ENCODE measurements at regions not wholly inside any gene's neighbourhood (a gene's known extent, or its start where the extent isn't known, plus 50 kb on each side); places are given as distances from the start of the nearest gene placed in this dataset.
"Not testable (repeated sequence)": the region's sequence is repeated elsewhere in the genome, so short reads cannot be mapped to it uniquely, and the experiment has no call there.

DNA sequence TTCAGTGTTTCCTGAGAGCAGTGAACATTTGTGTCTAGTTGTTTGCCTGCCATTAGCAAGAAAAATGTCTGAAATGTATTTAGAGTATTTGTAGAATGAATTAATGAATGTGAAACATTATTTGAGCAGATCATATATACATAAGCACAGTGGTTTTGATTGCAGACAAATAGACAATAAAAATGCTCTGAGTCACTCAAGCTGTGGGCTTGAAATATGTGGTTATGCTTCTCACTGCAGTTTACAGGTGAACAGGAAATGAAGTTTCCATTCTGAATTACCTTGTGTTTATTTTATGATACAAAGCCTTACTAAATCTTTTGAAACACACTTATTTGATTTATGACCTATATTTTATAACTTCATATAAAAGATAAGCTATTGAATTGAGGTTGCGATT lies 827.7 kb downstream of the TMTC2 start:
- no peak for DNase-seq

DNA sequence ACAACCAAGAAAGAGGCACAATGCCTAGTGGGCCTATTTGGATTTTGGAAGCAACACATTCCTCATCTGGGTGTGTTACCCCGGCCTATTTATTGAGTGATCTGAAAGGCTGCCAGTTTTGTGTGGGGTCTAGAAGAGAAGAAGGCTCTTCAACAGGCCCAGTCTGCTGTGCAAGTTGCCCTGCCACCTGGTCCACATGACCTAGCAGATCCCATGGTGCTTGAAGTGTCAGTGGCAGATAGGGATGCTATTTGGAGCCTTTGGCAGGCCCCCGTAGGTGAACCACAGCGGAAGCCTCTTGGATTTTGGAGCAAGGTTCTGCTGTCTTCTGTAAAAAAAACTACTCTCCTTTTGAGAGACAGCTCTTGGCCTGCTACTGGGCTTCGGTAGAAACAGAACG lies 820.1 kb downstream of the TMTC2 start:
- no peak for DNase-seq

GRCh38 chr12:83505586-83505985 lies 818.9 kb downstream of the TMTC2 start:
- no peak for DNase-seq

GRCh38 chr12:83499894-83500293 lies 813.2 kb downstream of the TMTC2 start:
- not testable (repeated sequence) for DNase-seq

GRCh38 chr12:83477696-83478095 lies 791.0 kb downstream of the TMTC2 start:
- DNase-seq = no peak

GRCh38 chr12:83476695-83477690 lies 790.3 kb downstream of the TMTC2 start:
- no peak for DNase-seq

GRCh38 chr12:83476006-83476405 lies 789.3 kb downstream of the TMTC2 start:
- DNase-seq = no peak

DNA sequence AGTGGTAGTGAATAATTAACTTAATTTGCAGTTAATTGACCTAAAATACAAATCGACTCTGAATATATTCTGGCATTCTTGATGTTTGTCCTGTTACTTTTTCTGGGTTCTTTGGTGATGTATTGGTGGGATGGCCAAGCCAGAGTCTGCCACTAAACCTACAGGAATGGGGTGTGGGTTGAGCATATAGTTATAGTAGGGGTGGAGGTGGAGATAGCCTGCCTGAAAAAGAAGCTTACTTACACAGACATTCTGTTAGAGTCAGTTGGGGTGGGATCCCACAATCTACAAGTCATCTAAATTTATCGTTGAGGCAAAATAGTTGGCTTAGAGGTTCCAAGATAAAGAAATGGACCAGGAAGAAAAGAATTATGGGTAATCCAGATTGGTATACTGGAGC lies 787.7 kb downstream of the TMTC2 start:
- no peak for DNase-seq

- no peak for DNase-seq
Observed at GRCh38 chr12:83473408-83474095, 786.8 kb downstream of the TMTC2 start.

- DNase-seq = no peak
Observed at GRCh38 chr12:83472772-83473171, 786.1 kb downstream of the TMTC2 start.

DNA sequence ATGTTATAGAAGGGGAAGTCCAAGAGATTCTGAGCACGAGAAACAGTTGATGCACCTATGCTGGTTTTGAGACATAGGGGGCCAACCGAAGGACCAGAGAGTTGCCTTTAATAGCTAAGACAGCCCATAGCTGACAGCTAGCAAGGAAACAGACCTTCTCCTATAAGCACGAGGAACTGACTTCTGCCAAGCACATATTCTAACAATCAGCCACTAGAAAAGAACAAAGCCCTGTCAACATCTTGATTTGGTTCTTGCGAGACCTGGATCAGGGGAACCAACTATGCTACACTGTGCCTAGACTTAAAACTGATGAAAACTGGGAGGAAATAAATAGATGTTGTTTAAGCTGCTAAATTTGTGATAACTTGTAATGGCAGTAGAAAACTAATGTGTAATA lies 785.6 kb downstream of the TMTC2 start:
- DNase-seq = no peak

DNA sequence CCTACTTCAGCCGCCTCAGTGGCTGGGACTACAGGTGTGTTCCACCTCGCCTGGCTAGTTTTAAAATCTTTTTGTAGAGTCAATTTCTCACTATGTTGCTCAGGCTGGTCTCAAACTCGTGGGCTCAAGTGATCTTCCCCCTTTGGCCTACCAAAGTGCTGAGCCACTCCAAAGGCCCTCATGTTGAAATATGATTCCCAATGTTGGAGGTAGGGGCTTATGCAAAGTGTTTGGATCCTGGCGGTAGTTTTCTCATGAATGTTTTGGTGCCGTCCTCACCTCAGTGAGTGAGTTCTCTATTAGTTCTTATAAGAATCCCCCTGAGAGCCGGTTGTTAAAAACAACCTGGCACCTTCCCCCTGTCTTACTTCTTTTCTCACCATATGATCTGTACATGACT lies 784.6 kb downstream of the TMTC2 start:
- DNase-seq = no peak

DNA sequence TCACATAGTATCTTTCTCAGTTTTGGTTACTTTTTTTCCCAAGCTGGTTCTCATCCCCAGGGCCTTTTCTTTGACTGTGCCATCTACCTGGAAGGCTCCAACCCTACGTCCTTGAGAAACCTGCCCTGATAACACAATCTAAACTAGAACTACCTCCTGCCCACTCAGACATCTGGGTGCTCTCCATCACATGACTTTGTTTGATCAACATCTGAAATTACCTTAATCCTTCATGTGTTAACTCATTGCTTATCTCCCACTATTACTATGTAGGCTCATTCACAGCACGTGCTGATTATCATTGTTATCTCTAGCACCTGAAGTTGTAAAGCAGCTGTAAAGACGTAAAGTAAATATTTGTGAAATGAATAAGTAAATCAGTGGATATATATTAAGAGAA lies 784.0 kb downstream of the TMTC2 start:
- DNase-seq = no peak

GRCh38 chr12:83468988-83469908 lies 782.5 kb downstream of the TMTC2 start:
- DNase-seq = no peak

DNA sequence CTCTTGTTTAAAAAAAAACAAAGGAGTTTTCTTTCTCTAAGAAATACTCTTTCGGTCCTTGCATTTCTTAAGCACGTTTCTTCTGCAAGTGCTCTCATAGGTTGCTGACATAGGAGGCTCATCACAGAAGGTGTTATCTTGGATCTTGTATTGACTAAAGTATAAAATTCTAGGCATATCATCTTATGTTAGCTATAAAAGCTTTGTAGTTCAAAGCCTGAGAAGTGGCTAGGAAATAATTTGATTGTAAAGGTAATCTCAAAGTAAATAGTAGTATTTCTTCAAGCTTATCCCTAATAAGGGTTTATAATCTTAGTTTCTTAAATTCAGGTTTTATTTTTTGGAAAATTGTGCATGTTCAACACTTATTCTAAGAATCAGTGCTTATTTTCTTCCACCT lies 778.9 kb downstream of the TMTC2 start:
- DNase-seq = no peak

GRCh38 chr12:83462419-83462818 lies 775.7 kb downstream of the TMTC2 start:
- no peak for DNase-seq

DNA sequence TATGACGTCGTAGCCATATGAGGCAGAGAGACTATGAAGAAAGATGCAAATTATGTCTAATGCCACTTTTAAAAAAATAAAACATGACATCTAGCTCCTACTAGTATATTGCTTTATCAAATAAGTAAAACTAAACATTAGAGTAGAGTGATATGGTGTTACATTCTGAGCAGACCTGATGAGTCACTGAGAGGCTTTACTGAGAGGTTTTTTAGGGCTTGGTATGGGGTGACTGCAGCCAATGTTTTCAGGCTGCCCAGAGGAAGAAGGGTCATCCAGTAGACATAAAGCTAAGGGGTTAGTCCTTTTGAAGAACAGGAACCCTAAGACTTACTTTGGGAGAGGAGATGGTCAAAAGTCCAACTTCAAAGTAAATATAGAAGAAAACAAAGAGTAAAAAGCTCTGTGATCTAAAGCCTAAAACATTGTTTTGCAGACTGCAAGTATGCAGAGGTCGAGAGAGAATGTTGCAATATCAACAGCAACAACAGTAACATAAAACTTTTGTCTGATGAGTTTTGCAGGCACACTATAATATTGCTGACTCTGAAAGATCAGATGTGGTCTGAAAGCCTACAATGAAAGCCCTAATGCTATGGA lies 774.7 kb downstream of the TMTC2 start:
- no peak for DNase-seq

DNA sequence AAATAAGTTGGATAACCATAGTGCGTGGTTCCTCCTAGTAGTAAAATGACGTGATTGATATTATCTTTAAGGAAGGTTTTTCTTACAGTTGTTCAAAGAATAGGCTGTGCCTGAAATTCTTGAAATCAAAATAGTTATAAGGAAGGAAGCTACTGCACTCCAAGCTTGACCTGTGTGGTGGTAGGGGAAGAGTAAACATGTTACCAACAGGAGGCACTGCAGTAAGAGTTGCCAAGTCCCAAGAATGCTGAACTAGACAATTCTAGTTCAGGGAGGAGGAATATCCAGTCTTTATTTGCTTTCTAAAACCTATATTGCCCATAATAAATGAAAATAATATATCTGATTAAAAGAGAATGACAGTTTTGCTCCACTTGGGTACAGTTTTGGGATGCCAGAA lies 764.5 kb downstream of the TMTC2 start:
- DNase-seq = no peak

- no peak for DNase-seq
Observed at GRCh38 chr12:83434600-83434999, 747.9 kb downstream of the TMTC2 start.

- DNase-seq = no peak
Observed at GRCh38 chr12:83432176-83432719, 745.5 kb downstream of the TMTC2 start.

GRCh38 chr12:83427586-83428136 lies 741.0 kb downstream of the TMTC2 start:
- DNase-seq = not testable (repeated sequence)

- no peak for DNase-seq
Observed at GRCh38 chr12:83414981-83415380, 728.3 kb downstream of the TMTC2 start.
